Activated CD4-positive, alpha-beta T cell treated with anti-CD3 and anti-CD28 coated beads, Interleukin-2, Interleukin-6, amounts not matched to agents 100 ng/mL and 50 ng/mL, durations not matched to agents 16 hours and 8 hours (primary cell): ENCODE measurements at regions not wholly inside any gene's neighbourhood (a gene's known extent, or its start where the extent isn't known, plus 50 kb on each side); places are given as distances from the start of the nearest gene placed in this dataset.

Experiments
- DNase-seq: peaks from one replicate; pipeline ENCODE4 v3.0.0-alpha.2; 2020

GRCh38 chr9:19995619-19996018, 206.8 kb upstream of the SLC24A2 start:
- peak; percentile 35 for DNase-seq

GRCh38 chr9:19994296-19994695, 205.5 kb upstream of the SLC24A2 start:
- no peak for DNase-seq

GRCh38 chr9:19992556-19992955, 203.7 kb upstream of the SLC24A2 start:
- DNase-seq = peak; percentile 33

GRCh38 chr9:19989213-19989612, 200.4 kb upstream of the SLC24A2 start:
- no peak for DNase-seq

DNA sequence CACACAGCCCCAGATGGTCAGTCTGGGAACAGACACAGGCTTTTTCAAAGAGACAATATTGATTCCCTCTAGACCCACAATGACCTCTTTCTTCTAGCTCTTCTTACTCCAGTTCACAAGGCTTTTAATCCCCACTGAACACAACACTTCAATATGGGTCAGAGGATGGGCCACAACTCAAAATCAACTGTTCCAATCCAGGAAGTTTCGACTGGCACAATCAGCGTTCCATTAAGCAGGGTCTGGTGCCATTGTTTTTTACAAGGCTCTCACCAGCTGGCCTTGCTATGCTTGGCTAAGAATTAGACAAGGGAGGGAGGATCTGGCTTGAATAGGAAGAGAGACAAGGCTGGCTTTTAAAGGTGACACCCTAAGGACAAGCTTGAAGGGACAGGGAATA, 199.4 kb upstream of the SLC24A2 start:
- no peak for DNase-seq

DNA sequence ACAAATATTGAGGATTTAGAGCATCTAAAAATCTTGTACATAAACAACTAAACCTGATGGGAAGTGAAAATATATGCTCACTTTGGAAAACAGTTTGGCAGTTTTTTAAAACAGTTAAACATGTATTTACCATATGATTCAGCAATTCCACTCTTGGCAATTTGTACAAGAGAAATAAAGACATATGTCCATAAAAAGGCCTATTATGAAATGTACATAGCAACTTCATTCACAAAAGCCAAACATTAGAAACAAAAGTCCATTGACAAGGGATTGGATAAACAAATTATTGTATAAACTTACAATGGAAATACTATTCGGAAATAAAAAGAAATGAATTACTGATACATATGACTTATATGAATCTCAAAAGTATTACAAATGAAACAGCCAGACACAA, 196.2 kb upstream of the SLC24A2 start:
- DNase-seq = no peak

DNA sequence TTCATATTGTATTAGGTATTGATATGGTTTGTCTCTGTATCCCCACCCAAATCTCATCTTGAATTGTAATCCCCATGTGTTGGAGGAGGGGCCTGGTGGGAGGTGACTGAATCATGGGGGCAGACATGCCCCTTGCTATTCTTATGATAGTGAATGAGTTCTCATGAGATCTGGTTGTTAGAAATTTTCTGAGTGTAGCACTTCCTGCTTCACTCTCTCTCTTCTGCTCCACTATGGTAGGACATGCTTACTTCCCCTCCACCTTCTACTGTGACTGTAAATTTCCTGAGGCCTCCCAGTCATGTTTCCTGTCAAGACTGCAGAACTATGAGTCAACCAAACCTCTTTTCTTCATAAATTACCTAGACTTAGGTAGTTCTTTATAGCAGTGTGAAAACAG, 187.4 kb upstream of the SLC24A2 start:
- DNase-seq = peak; percentile 83

- peak; percentile 59 for DNase-seq
These were observed 186.7 kb upstream of the SLC24A2 start for GRCh38 chr9:19975499-19975898.

DNA sequence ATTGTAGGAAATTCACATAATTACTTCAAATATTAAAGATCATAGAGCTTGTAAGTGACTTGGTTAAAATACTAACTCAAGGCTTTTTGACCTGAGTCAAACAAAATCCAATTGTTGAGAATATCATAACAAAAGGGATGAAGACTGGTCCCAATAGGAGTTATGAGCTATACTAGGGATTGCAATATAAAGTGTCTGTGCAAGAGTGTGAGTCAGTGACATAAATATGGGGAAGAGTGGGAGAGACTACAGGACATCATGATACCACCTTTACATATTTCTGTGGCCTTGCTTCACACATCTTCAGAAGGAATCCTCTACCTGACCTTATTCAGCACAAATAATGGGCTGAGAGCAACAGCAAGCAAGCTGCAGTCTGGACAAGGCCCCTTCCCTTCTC, 180.9 kb upstream of the SLC24A2 start:
- no peak for DNase-seq

- no peak for DNase-seq
These were observed 179.1 kb upstream of the SLC24A2 start for GRCh38 chr9:19967888-19968459.

DNA sequence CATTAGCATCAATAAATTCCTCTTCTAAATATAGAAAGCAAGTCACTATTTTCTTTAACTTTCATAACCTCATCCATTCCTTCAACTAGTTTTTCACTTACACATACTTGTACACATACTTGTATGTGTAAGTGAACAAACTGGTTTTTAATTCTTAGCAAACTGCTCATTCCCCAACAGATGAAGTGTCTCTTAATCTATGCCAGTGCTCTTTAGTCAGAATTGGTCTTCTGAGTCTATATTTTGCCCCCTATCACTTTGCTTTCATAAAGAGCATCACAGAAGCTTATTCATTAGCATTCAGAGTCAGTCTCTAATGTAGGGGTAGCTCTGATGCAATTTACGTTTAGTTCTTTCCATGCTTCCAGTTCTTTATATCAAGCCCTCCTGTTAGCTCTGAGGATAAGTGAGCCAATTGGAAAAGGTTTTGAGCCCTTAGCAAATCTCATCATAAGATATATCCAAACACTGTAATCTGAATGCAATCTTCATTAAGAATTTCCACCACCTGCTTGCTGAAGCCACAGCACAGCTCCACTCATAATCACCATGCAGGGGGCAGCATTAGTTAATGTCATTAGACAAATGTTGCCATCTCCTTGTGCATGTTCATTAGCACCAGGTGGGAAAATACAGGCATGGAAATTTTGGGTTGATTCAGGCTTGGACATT, 178.5 kb upstream of the SLC24A2 start:
- DNase-seq = no peak

DNA sequence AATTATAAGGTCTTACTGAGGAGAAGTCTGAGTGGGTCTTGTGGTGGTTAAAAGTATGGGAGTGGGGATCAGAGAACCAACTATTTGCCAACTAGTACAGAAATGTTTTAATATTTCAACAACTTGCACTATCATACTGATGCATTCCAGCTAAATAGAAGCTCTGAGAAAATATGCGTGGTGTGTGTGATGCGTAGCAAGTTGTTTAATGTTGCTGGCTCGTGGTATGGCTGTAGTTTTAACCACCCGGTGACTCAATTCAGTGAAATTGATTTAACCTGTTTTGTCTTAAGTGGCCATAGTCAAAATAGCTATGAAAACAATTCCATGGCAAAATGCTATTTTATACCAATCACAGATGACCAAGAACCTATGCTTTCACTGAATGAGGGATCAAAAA, 176.5 kb upstream of the SLC24A2 start:
- no peak for DNase-seq

- no peak for DNase-seq
These were observed 159.2 kb upstream of the SLC24A2 start for GRCh38 chr9:19947996-19948395.

GRCh38 chr9:19946441-19947109, 157.7 kb upstream of the SLC24A2 start:
- peak; percentile 27 for DNase-seq

DNA sequence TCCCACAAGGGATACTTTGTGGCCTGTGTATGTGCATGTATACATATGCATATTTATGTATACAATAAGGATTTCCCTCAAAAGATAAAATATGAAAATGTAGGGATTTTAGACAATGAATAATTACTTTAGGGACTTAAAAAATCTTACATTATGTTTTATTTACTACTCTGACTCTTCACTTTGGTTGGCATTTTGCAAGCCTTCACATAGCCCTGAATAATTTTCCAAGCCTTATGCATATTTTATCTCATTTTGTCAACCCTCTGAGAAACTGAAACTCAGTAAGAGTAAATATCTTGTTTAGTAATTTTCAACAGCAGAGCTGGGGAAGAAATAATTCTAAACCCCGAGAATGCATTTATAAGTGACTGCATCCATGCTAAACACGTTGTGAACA, 153.0 kb upstream of the SLC24A2 start:
- DNase-seq = no peak

GRCh38 chr9:19940811-19941535, 152.1 kb upstream of the SLC24A2 start:
- DNase-seq = no peak

GRCh38 chr9:19939734-19940278, 151.0 kb upstream of the SLC24A2 start:
- no peak for DNase-seq

DNA sequence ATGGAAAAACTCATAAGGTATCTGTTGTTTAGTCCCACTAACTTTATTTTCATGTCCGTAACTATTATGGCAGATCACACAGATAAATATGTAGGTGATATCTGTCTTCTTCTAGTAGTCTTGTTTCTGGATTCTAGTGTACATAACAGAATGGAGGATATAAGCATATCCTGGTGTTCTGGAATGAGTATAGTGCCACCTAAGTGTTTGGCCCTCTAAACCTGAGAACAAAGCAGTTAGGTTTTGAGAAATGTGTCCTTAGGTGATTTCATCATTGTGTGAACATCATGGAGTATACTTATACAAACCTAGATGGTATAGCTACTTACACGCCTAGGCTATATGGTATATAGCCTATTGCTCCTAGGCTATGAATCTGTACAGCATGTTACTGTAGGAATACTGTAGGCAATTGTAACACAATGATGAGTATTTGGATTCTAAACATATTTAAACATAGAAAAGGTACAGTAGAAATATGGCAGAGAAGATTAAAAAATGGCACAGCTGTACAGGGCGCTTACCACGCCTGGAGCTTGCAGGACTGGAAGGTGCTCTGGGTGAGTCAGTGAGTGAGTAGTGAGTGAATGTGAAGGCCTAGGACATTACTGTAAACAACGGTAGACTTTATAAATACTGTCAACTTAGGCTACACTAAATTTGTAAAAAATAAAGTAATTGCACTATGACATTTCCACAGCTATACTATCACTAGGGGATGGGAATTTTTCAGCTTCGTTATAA, 150.3 kb upstream of the SLC24A2 start:
- DNase-seq = no peak

DNA sequence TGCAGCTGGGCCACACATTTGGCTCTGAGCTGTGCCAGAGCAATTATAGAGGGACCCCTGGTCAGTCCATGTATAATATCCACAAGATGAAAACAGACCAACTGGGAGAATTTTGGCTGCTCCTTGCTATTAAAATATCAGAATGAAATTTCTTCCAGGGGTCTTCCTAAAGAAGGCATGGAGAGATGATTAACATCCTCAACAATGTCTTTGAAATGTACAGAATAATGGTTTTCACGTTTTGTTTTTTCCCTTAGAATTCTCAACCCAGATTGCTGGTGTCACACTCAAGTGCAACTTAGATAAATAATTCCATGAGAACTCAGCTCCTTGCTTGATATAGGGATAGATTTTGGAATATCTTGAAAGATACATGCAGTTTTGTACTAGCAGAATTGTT, 148.3 kb upstream of the SLC24A2 start:
- no peak for DNase-seq

DNA sequence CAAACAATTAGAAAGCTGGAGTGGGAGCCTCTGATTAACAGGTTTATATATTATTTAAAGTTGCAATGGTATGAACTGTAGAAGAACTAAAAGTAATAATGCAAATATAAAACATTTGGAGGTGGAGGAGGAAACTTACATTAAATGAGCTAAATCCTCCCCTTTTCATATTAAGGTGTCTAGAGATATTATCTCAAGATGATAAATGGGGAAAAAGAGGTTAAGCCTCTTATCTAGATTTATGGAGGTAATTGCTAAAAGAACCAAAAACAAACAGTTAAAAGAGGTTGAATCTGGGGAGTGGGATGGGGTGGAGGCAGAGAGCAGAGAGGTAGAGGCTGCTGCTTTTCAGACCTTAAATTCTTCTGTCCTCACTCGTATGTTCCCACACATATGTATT, 147.8 kb upstream of the SLC24A2 start:
- DNase-seq = no peak

GRCh38 chr9:19935422-19935821, 146.6 kb upstream of the SLC24A2 start:
- DNase-seq = no peak

DNA sequence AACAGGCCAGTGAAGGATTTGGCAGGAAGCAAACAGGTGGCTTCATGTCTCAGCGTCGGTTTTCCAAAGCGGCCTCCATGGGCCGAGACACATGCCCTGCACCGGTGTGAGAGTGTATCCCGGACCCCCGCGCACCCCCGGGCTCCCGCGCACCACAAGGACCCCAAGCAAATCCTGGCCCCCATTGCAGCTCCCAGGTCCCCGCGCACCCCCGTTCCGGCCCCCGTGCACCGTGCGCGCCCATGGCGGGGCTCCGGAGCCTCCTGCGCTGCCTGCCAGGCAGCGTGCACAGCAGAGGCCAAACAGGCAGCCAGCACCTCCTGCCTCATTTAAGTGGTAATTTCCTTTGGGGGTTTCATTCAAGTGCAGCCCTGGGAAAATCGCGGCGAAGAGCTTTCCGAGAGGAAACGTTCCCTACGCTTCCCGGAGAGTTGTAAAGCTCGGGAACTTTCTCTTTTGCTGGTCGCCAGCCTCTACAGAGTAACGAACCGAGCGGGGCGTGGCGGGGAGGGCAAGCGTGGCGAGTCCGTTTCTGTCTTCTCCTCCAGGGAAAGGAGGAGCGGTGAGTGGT, 145.5 kb upstream of the SLC24A2 start:
- DNase-seq = no peak
